Embryonic facial prominence (tissue), 1 donor: ENCODE measurements at regions not wholly inside any gene's neighbourhood (a gene's known extent, or its start where the extent isn't known, plus 50 kb on each side); places are given as distances from the start of the nearest gene placed in this dataset.
"Not testable (repeated sequence)": the region's sequence is repeated elsewhere in the genome, so short reads cannot be mapped to it uniquely, and the experiment has no call there.

Experiments used
- DNase-seq: peaks from one replicate; pipeline ENCODE4 v3.0.0-alpha.2; 2016; ENCODE audit errors: extremely low spot score

- no peak for DNase-seq
Measured at GRCh38 chr4:19236473-19236872, 1015.2 kb upstream of the SLIT2 start.

- DNase-seq: no peak
Measured at GRCh38 chr4:19230906-19231545, 1020.7 kb upstream of the SLIT2 start.

- no peak for DNase-seq
Measured at GRCh38 chr4:19227701-19228100, 1024.0 kb upstream of the SLIT2 start.

GRCh38 chr4:19224820-19225219 is 1026.9 kb upstream of the SLIT2 start:
- no peak for DNase-seq

- DNase-seq: no peak
Measured at GRCh38 chr4:19216476-19216875, 1035.2 kb upstream of the SLIT2 start.

GRCh38 chr4:19214591-19215186 is 1037.0 kb upstream of the SLIT2 start:
- DNase-seq: no peak

- DNase-seq: no peak
Measured at GRCh38 chr4:19213388-19213787, 1038.3 kb upstream of the SLIT2 start.

GRCh38 chr4:19205853-19206252 is 1045.9 kb upstream of the SLIT2 start:
- no peak for DNase-seq

GRCh38 chr4:19197838-19198237 is 1053.9 kb upstream of the SLIT2 start:
- DNase-seq: not testable (repeated sequence)

GRCh38 chr4:19195696-19196095 is 1056.0 kb upstream of the SLIT2 start:
- no peak for DNase-seq

- no peak for DNase-seq
Measured at GRCh38 chr4:19194672-19195071, 1057.0 kb upstream of the SLIT2 start.

GRCh38 chr4:19193274-19193981 is 1058.3 kb upstream of the SLIT2 start:
- DNase-seq: no peak

- DNase-seq: no peak
Measured at GRCh38 chr4:19191979-19192650, 1059.6 kb upstream of the SLIT2 start.

- DNase-seq: no peak
Measured at GRCh38 chr4:19187691-19188090, 1064.0 kb upstream of the SLIT2 start.

- no peak for DNase-seq
Measured at GRCh38 chr4:19187096-19187495, 1064.6 kb upstream of the SLIT2 start.

- DNase-seq: not testable (repeated sequence)
Measured at GRCh38 chr4:19181631-19182030, 1070.1 kb upstream of the SLIT2 start.

- no peak for DNase-seq
Measured at GRCh38 chr4:19178835-19179234, 1072.9 kb upstream of the SLIT2 start.

GRCh38 chr4:19177616-19178015 is 1074.1 kb upstream of the SLIT2 start:
- DNase-seq: no peak

- no peak for DNase-seq
Measured at GRCh38 chr4:19171832-19172231, 1079.9 kb upstream of the SLIT2 start.

- DNase-seq: no peak
Measured at GRCh38 chr4:19167311-19167710, 1084.4 kb upstream of the SLIT2 start.

GRCh38 chr4:19164334-19164733 is 1087.4 kb upstream of the SLIT2 start:
- DNase-seq: no peak

- DNase-seq: no peak
Measured at GRCh38 chr4:19159874-19160273, 1091.8 kb upstream of the SLIT2 start.
